ENCODE measurements at regions not wholly inside any gene's neighbourhood (a gene's known extent, or its start where the extent isn't known, plus 50 kb on each side); places are given as distances from the start of the nearest gene placed in this dataset.

DNA sequence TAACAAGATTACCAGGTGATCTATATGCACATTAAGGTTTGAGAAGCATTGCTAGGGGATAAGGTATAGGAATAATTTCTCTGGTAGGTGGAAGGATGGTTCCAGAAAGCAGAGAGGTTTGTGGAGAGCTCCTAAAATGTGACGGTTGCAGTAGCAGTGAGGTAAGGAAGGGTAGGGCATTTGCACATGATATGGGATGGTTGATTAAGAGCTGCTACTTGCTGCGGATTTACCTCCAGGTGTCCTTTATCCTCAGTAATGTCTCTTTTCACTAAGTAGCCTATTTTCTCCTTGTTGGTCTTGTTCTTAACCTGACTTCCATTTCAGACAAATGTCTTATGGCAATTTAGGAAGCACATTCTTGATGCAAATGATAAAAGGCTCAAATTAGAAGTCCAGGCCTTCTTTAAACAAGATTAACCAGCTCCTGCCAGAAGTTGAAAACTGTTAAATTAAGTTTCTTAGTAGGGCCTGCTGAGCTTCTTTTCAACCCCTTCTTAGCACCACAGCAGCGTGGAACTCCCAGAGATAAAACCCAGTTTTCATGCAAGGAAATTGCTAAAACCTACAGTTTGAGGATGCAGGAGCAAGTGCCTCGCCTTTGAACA, 231.1 kb upstream of the GADL1 start:
- Histone ChIP-seq H2AFZ (ENCODE audit: low read depth, low read length) (no peak overlapping the region), H3K9me3 (ENCODE audit: low read length) (no peaks in the 10 kb centered on the region), H3K27me3 (ENCODE audit: insufficient read depth, low read length) (no peaks in the 10 kb centered on the region), H3K4me1 (ENCODE audit: insufficient read depth, low read length) (no peaks in the 10 kb centered on the region), H3K4me3 (ENCODE audit: low read length) (no peak overlapping the region), H3K36me3 (ENCODE audit: insufficient read depth, low read length) (no peaks in the 10 kb centered on the region)

DNA sequence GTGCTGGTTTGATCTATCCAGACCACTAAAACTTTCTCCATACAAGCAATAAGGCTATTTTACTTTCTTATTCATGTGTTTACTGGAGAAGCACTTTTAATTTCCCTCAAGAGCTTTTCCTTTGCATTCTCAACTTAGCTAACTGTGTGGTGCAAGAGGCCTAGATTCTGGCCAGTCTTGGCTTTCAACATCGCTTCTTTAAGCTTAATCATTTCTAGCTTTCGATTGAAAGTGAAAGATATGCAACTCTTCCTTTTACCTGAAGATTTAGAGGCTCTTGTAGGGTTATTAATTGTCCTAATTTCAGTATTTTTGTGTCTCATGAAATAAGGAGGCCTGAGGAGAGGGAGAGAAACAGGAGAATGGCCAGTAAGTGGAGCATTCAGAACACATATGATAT, 234.8 kb upstream of the GADL1 start:
- Histone ChIP-seq H3K4me1 (ENCODE audit: insufficient read depth, low read length) (no peaks in the 10 kb centered on the region), H3K36me3 (ENCODE audit: insufficient read depth, low read length) (no peaks in the 10 kb centered on the region), H2AFZ (ENCODE audit: low read depth, low read length) (no peak overlapping the region), H3K4me3 (ENCODE audit: low read length) (no peak overlapping the region), H3K27me3 (ENCODE audit: insufficient read depth, low read length) (no peaks in the 10 kb centered on the region), H3K9me3 (ENCODE audit: low read length) (no peaks in the 10 kb centered on the region)

DNA sequence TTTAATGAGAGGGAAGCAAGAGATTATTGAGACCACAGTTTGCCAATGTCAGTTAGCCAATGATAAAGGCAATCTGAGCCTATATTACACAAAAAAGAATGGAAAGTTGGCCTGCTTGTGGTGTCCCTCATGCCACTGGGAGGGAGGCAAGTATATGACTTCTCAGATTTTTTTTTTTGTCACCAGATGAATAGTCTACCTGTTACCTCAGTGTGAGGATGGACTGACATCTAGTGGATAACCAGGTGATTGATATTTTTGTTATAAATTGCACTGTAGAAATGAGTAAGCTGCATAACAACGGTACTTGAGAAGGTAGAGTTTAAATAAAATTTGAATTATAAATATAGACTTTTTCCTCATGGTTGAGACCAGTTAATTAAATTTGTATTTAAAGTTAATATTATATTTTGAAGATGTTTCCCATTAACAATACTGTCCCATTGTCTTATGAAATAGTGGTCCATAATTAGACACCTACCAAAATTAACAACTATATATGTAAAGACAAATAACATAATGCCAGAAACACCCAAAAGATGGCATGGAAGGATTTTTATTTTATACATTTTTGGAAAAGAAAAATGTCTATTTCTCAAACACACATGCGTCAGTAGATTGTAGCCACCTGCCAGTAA, 237.8 kb upstream of the GADL1 start:
- Histone ChIP-seq H3K9me3 (ENCODE audit: low read length) (no peaks in the 10 kb centered on the region), H2AFZ (ENCODE audit: low read depth, low read length) (no peak overlapping the region), H3K4me3 (ENCODE audit: low read length) (no peak overlapping the region), H3K27me3 (ENCODE audit: insufficient read depth, low read length) (no peaks in the 10 kb centered on the region), H3K4me1 (ENCODE audit: insufficient read depth, low read length) (no peaks in the 10 kb centered on the region), H3K36me3 (ENCODE audit: insufficient read depth, low read length) (no peaks in the 10 kb centered on the region)

DNA sequence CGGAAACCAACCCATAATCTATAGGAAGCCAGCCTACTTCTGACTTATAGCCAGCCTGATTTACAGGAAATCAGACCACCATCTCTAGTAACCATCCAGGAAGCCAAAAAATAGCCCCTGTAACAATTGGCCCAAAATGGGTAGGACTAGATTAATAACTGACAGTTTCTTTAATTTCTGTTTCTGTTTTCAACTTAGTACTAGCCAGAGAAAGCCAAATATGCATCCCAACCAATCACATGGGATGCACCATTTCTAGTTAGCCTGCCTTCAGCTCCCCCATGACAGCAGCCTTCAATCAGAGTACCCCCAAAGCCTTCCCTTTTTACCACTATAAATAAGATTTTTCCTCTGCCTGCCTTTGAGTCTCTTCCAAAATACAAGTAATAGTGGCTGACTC, 239.1 kb upstream of the GADL1 start:
- H3K36me3 ChIP-seq (ENCODE audit: insufficient read depth, low read length): no peaks in the 10 kb centered on the region
- H3K4me3 ChIP-seq (ENCODE audit: low read length): no peak overlapping the region
- no peak overlapping the region for H2AFZ ChIP-seq (ENCODE audit: low read depth, low read length)
- H3K27me3 ChIP-seq (ENCODE audit: insufficient read depth, low read length): no peaks in the 10 kb centered on the region
- H3K4me1 ChIP-seq (ENCODE audit: insufficient read depth, low read length): no peaks in the 10 kb centered on the region
- no peaks in the 10 kb centered on the region for H3K9me3 ChIP-seq (ENCODE audit: low read length)

DNA sequence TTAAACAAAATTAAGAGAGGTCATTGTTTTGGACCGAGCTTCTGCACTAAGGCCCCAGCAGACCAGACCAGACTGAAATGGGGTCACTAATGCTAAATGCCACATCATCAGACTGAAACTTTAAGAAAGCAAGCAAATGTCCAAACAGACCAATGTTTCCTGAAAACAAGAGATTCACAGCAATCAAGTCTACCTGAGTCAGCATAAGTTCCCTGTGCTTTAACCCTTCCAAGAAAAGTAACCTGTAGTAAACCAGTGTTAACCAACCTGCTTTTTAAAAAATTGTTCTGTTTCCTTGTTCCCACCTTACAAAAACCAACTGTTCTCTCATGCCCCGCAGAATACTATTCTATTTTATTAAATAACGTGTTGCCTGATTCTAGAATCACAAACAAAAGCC, 241.1 kb upstream of the GADL1 start:
- H3K27me3 ChIP-seq (ENCODE audit: insufficient read depth, low read length): no peaks in the 10 kb centered on the region
- H3K9me3 ChIP-seq (ENCODE audit: low read length): no peaks in the 10 kb centered on the region
- no peak overlapping the region for H2AFZ ChIP-seq (ENCODE audit: low read depth, low read length)
- H3K36me3 ChIP-seq (ENCODE audit: insufficient read depth, low read length): no peaks in the 10 kb centered on the region
- H3K4me1 ChIP-seq (ENCODE audit: insufficient read depth, low read length): no peaks in the 10 kb centered on the region
- H3K4me3 ChIP-seq (ENCODE audit: low read length): no peak overlapping the region

DNA sequence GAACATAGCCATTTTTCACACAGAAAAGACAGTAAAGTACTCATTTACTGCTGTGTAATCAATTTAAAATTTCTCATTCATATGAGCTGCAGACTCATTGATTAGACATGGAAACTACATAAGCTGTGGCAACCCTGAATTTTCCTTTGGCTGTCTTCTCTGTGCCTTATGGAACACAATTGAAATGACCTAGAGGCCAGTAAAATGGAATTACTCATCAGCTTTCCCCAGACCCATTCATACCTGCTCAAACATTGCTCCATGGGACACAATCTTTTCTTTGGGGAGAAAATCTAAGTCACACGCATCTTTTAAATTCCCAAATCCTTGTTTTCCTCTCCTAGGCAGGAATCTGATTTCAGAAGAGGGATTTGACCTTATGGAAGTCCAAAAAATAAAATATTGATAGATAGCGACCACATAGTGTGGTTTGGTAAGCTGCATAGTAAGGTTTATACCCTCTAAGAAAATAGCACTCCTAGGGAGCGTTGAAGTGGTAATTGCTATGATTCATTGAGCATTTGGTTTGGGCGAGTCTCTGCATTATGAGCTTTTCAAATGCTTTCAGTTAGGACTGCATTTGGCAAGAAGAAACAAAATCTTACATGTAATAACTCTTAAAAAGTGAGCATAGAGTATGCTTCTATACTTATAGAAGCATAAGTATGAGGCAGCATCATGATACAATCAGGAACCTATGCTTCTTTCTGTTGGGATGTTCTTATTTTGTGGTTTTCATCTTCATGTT, 243.4 kb upstream of the GADL1 start:
- no peak overlapping the region for H3K4me3 ChIP-seq (ENCODE audit: low read length)
- H3K27me3 ChIP-seq (ENCODE audit: insufficient read depth, low read length): no peaks in the 10 kb centered on the region
- H3K36me3 ChIP-seq (ENCODE audit: insufficient read depth, low read length): no peaks in the 10 kb centered on the region
- H3K9me3 ChIP-seq (ENCODE audit: low read length): no peaks in the 10 kb centered on the region
- H3K4me1 ChIP-seq (ENCODE audit: insufficient read depth, low read length): no peaks in the 10 kb centered on the region
- H2AFZ ChIP-seq (ENCODE audit: low read depth, low read length): no peak overlapping the region

DNA sequence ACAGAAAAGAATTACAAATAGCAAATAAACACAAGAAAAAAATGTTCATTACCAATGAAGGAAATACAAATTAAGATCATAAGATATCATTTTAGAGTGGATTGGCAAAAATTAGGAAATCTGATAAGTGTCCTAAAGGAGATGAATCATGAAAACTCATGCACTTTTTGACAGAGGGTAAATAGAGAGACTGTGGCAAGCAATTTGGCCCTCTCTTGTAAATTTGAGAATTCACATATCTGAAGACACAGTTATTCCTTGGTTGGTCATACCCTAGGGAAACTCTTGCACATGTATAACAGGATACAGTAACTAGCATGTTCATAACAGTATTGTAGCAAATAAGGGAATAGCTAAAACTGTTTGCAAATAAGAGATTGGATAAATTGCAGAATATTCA, 246.0 kb upstream of the GADL1 start:
- H3K27me3 ChIP-seq (ENCODE audit: insufficient read depth, low read length): no peaks in the 10 kb centered on the region
- H3K4me1 ChIP-seq (ENCODE audit: insufficient read depth, low read length): no peaks in the 10 kb centered on the region
- no peaks in the 10 kb centered on the region for H3K36me3 ChIP-seq (ENCODE audit: insufficient read depth, low read length)
- no peak overlapping the region for H3K4me3 ChIP-seq (ENCODE audit: low read length)
- H3K9me3 ChIP-seq (ENCODE audit: low read length): no peaks in the 10 kb centered on the region
- H2AFZ ChIP-seq (ENCODE audit: low read depth, low read length): no peak overlapping the region

DNA sequence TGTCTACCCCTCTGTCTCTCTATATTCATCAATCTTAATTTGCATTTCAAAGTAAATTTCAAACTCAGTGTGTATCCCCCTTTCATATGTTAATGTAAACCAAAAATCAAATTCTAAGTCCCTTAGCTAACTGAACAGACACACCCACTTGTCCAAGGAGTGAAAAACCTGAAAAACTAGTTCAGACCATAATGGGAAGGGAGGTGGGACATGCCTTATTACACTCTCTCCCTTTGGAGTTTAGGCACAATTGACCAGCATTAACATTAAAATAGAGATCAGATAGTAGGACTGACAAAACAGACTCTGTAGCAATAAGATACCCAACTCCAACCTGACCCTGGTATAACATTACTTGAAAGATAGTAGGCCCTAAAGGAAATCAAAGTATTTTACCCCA, 247.7 kb upstream of the GADL1 start:
- no peak overlapping the region for H3K4me3 ChIP-seq (ENCODE audit: low read length)
- no peaks in the 10 kb centered on the region for H3K9me3 ChIP-seq (ENCODE audit: low read length)
- no peaks in the 10 kb centered on the region for H3K4me1 ChIP-seq (ENCODE audit: insufficient read depth, low read length)
- no peak overlapping the region for H2AFZ ChIP-seq (ENCODE audit: low read depth, low read length)
- H3K36me3 ChIP-seq (ENCODE audit: insufficient read depth, low read length): no peaks in the 10 kb centered on the region
- H3K27me3 ChIP-seq (ENCODE audit: insufficient read depth, low read length): no peaks in the 10 kb centered on the region

DNA sequence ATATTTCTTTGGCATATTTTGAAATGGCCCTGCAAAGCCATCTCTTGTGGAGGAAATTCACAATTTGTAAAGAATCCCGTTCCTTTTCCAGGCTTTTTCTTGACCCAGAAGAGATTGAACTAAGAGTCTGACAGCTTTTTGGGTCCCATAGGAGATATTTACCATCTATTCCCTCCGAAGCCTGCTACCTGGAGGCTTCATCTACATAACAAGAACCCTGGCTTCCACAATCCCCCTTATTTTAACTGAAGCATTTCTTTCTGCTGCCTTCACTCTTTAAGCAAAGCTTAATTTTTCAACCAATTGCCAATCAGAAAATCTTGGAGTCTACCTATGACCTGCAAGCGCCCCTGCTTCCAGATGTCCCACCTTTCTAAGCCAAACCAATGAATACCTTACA, 248.1 kb upstream of the GADL1 start:
- H3K4me3 ChIP-seq (ENCODE audit: low read length): no peak overlapping the region
- no peaks in the 10 kb centered on the region for H3K36me3 ChIP-seq (ENCODE audit: insufficient read depth, low read length)
- H2AFZ ChIP-seq (ENCODE audit: low read depth, low read length): no peak overlapping the region
- H3K9me3 ChIP-seq (ENCODE audit: low read length): peaks cover 3% of the 10 kb centered on the region
- no peaks in the 10 kb centered on the region for H3K27me3 ChIP-seq (ENCODE audit: insufficient read depth, low read length)
- H3K4me1 ChIP-seq (ENCODE audit: insufficient read depth, low read length): no peaks in the 10 kb centered on the region

DNA sequence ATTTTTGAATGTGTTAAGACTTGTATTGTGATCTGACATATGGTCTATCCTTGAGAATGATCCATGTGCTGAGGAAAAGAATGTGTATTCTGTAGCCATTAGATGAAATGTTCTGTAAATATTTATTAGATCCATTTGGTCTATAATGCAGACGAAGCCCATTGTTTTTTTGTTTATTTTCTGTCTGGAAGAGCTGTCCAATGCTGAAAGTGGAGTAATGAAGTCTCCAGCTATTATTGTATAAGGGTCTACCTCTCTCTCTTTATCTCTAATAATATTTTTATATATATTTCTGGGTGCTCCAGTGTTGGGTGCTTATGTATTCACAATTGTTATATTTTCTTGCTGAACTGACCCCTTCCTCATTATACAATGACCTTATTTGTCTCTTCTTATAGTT, 250.6 kb upstream of the GADL1 start:
- Histone ChIP-seq H2AFZ (ENCODE audit: low read depth, low read length) (no peak overlapping the region), H3K4me1 (ENCODE audit: insufficient read depth, low read length) (no peaks in the 10 kb centered on the region), H3K9me3 (ENCODE audit: low read length) (peaks cover 3% of the 10 kb centered on the region), H3K36me3 (ENCODE audit: insufficient read depth, low read length) (no peaks in the 10 kb centered on the region), H3K4me3 (ENCODE audit: low read length) (no peak overlapping the region), H3K27me3 (ENCODE audit: insufficient read depth, low read length) (no peaks in the 10 kb centered on the region)

DNA sequence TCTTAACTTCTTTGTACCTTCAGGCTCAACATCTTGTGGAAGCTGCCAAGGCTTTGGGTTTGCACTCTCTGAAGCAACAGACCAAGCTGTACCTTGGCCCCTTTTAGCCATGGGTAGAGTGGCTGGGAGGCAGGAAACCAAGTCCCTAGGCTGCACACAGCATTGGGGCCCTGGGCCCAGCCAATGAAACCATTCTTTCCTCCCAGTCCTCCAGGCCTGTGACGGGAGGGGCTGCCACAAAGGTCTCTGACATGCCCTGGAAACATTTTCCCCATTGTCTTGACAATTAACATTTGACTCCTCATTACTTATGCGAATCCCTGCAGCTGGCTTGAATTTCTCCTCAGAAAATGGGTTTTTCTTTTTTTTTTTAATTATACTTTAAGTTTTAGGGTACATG, 253.1 kb upstream of the GADL1 start:
- H2AFZ ChIP-seq (ENCODE audit: low read depth, low read length): no peak overlapping the region
- no peaks in the 10 kb centered on the region for H3K36me3 ChIP-seq (ENCODE audit: insufficient read depth, low read length)
- H3K4me3 ChIP-seq (ENCODE audit: low read length): no peak overlapping the region
- no peaks in the 10 kb centered on the region for H3K4me1 ChIP-seq (ENCODE audit: insufficient read depth, low read length)
- no peaks in the 10 kb centered on the region for H3K27me3 ChIP-seq (ENCODE audit: insufficient read depth, low read length)
- H3K9me3 ChIP-seq (ENCODE audit: low read length): peaks cover 3% of the 10 kb centered on the region

DNA sequence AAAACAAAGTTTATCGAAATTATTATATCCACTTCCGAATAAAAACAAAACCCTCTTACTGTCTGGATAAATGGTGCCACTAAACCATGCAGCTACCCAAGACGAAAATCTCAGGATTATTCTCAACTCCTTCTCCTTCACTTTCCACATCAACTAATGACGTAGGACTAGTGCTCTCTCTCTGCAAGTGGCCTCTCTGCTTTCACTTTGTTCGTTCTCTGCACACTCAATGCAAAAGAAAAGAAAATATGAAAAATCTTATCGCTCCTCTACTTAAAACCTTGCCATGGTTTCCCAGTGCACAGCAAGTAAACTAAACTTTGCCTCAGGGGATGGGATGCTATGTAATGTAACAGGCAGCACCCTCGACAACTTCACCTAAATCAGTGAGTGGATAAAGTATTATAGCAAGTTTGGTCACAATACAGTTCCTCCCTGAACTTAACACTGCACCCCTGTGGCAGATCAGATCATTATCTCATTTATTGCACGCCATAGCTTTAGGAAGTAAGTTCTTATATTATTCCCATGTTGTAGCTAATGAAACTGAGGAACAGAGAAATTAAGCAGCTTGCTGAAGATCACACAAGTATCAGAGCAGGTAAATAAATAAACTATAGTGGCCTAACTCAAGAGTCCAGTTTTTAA, 262.7 kb upstream of the GADL1 start:
- H2AFZ ChIP-seq (ENCODE audit: low read depth, low read length): no peak overlapping the region
- no peaks in the 10 kb centered on the region for H3K36me3 ChIP-seq (ENCODE audit: insufficient read depth, low read length)
- no peaks in the 10 kb centered on the region for H3K27me3 ChIP-seq (ENCODE audit: insufficient read depth, low read length)
- H3K4me1 ChIP-seq (ENCODE audit: insufficient read depth, low read length): no peaks in the 10 kb centered on the region
- no peaks in the 10 kb centered on the region for H3K9me3 ChIP-seq (ENCODE audit: low read length)
- no peak overlapping the region for H3K4me3 ChIP-seq (ENCODE audit: low read length)

DNA sequence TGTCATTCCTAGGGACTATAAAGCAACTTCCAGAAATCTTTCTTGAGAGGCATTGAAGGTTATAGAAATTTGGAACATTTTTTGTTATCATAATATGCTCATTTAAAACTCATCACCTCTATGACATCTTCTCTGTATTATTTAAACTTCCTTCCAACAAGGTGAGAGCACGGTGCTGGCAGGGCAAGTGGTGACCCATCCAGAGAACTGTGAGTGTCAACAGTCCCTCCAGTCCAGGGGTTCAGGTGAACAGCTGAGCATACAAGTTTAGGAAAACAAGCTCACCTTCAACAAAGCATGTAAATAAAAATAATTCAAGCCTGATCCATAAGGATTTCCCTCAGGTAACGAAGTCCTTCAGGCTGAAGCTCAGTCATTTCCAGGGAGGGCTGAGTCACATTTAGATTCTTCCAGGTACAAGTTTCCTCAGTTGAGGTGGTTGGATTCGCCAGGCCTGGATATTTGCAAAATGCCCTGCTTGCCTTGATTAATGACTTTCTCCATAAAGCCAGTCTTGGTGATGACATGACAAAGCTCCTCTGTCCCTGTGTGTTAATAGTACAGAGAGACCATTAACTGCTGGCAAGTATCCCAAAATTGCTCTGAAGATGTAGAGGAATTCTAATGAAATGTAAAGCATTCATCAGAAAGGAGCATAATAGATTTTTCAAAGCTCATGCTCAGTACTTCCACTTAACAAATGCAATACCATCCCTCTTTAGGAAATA, 263.6 kb upstream of the GADL1 start:
- Histone ChIP-seq H3K27me3 (ENCODE audit: insufficient read depth, low read length) (no peaks in the 10 kb centered on the region), H3K4me1 (ENCODE audit: insufficient read depth, low read length) (no peaks in the 10 kb centered on the region), H3K4me3 (ENCODE audit: low read length) (no peak overlapping the region), H3K36me3 (ENCODE audit: insufficient read depth, low read length) (no peaks in the 10 kb centered on the region), H3K9me3 (ENCODE audit: low read length) (no peaks in the 10 kb centered on the region), H2AFZ (ENCODE audit: low read depth, low read length) (no peak overlapping the region)

Measured in neuron (in vitro differentiated cells).